NCI-H748 treated with DMSO at 0.1 percent for 48 hours (cell line): ENCODE measurements at regions not wholly inside any gene's neighbourhood (a gene's known extent, or its start where the extent isn't known, plus 50 kb on each side); places are given as distances from the start of the nearest gene placed in this dataset.
"Not testable (repeated sequence)": the region's sequence is repeated elsewhere in the genome, so short reads cannot be mapped to it uniquely, and the experiment has no call there.

Experiments
- DNase-seq: peaks from one replicate; lab custom pipeline; 2025; lab: John Stamatoyannopoulos, UW

- no peak for DNase-seq
Measured at GRCh38 chr2:36235426-36235825, 120.2 kb upstream of the CRIM1 start.

DNA sequence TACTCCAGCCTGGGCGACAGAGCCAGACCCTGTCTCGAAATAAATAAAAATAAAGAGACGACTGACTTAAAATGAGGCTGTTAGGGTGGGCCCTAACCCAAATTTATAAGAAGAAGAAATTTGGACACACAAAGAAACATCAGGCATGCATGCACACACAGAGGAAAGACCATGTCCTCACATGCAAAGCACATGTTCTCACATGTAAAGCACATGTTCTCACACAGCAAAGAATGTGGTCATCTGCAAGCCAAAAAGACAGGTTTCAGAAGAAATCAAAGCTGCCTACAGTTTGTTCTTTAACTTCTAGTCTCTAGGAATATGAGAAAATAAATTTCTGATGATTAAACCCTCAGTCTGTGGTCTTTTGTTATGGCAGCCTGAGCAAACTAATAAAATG, 132.3 kb upstream of the CRIM1 start:
- no peak for DNase-seq

DNA sequence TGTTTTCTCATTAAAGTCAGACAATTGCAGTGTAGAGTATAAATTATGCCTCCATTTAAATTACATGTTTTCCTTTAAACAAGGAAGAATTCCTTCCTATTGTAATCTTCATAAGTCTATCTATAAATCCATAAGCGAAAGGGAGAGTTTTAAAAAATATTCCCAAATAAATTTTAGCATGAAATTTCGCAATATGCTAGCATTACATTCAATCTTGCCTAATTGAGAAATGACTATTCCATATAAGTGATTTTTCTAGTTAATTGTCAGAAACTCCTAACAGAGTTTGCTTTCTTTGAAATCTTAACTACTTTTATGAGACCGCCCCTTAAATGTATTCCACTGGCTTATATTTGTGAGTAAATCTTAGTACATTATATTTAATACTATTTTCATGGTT, 133.1 kb upstream of the CRIM1 start:
- DNase-seq = no peak

DNA sequence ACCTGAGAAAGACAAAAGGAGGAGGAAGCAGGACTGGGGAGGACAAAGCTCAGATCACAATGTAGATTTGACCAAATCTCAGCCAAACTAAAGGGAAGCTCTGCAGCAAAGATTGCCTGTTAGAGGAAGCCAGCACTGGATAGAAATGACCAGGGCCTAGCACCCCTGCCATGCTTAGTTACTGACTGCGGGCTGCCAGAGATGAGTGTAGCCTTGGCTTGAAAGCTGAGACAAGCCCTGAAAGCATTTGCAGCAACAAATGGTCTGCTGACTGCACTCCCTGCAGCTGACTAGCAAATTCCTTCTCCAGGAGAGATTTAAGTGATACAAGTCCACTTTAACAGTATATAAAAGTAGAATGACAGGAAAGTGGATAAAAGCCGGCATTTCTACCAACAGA, 140.9 kb upstream of the CRIM1 start:
- DNase-seq = no peak

GRCh38 chr2:36203366-36203765, 152.2 kb upstream of the CRIM1 start:
- no peak for DNase-seq

- DNase-seq = no peak
Measured at GRCh38 chr2:36197181-36197971, 158.2 kb upstream of the CRIM1 start.

- DNase-seq = no peak
Measured at GRCh38 chr2:36193680-36194079, 161.9 kb upstream of the CRIM1 start.

DNA sequence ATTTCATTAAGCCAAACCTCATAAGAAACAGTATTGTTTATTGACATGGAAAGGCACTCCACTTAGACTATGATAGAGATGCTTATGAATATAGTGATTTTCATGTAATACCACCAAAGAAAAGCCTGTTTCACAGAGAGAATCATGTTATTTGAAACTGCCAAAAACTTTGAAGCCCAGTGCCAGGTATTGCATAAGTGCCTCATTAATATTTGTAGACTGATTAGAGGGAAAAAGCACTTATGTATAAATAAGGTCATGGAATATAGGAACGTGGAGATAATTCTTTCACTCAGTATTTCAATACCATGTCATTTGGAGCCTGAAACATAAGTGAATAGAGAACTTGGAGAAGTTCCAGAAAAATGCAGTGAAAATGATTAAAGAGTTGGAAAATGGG, 162.6 kb upstream of the CRIM1 start:
- no peak for DNase-seq

- DNase-seq = no peak
Measured at GRCh38 chr2:36190097-36190496, 165.5 kb upstream of the CRIM1 start.

DNA sequence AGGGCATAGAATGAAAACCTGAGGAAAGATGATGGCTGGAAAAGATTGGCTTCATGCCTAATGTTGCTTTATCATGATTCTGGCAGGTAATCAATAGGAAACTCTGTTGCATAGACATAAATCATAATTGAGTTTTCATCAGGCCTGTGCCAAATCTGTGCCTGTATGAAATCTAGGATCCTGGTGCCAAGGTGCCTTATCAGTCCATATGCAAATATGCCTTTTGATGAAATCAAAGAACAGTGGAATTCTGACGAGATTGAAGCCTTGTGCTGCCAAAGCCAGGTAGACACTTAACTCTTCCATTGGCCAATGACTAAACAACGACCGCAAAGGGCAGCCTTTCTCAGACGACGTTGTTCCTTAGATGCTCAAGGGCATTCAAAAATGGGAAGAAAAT, 170.0 kb upstream of the CRIM1 start:
- no peak for DNase-seq

GRCh38 chr2:36184848-36185247, 170.7 kb upstream of the CRIM1 start:
- DNase-seq = no peak

- DNase-seq = not testable (repeated sequence)
Measured at GRCh38 chr2:36180789-36181482, 174.6 kb upstream of the CRIM1 start.

- not testable (repeated sequence) for DNase-seq
Measured at GRCh38 chr2:36180293-36180692, 175.3 kb upstream of the CRIM1 start.

- DNase-seq = not testable (repeated sequence)
Measured at GRCh38 chr2:36179668-36180269, 175.8 kb upstream of the CRIM1 start.

GRCh38 chr2:36178384-36178783, 177.2 kb upstream of the CRIM1 start:
- no peak for DNase-seq

DNA sequence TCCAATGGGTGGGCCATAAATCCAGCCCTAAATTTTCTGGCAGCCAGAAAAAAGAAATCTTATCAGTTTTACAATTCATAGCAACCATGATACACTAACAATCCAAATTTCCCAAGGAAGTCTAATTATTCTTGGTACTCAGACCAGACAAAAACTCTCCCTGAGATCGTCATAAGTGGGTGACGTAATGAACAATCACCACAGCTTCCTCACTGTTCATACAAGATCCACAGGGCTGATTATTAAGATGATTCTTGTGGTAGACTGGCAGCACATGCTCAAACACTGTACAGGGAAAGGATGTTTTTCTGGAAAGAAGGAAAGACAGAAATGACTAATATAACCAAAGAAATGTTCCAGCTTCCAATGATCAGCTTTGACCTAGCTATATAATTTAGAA, 178.3 kb upstream of the CRIM1 start:
- DNase-seq = no peak

- DNase-seq = no peak
Measured at GRCh38 chr2:36174920-36175319, 180.7 kb upstream of the CRIM1 start.

GRCh38 chr2:36173760-36174404, 181.7 kb upstream of the CRIM1 start:
- DNase-seq = no peak

- DNase-seq = no peak
Measured at GRCh38 chr2:36172824-36173223, 182.8 kb upstream of the CRIM1 start.

GRCh38 chr2:36170805-36171204, 184.8 kb upstream of the CRIM1 start:
- DNase-seq = no peak

DNA sequence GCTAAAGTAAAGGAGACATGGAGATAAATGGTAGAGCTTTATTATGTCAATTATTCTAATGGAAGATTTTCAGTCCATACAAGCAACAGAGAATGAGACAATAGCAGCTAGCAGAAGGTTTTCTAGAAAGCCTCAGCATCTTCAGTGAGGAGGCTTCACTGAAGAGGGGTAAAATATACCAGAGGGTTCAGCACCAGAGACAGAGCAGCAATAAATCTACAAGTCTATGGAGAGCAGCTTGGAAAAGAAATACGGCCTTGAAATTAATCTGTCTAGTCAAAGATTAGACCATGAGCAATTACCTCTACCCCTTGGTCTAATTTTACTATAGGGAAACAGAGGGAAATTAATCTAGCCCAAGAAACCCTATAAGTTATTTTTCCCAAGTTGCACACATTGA, 185.7 kb upstream of the CRIM1 start:
- no peak for DNase-seq

- DNase-seq = no peak
Measured at GRCh38 chr2:36168115-36168514, 187.5 kb upstream of the CRIM1 start.

- no peak for DNase-seq
Measured at GRCh38 chr2:36165132-36165531, 190.4 kb upstream of the CRIM1 start.
